SU-DHL-6 (cell line): ENCODE measurements at regions not wholly inside any gene's neighbourhood (a gene's known extent, or its start where the extent isn't known, plus 50 kb on each side); places are given as distances from the start of the nearest gene placed in this dataset.

Experiments
- H2AFZ ChIP-seq: fragments of 200-600 bp; sonication (generic); 2 replicates; pipeline ENCODE4 v1.6.1; 2014; ENCODE audit warnings: low read depth, mild to moderate bottlenecking, moderate library complexity, mixed read lengths, antibody characterized with exemption, low read length; ENCODE audit not compliant: severe bottlenecking
- H3F3A ChIP-seq: fragments of 200-600 bp; shearing (Covaris generic); 2 replicates; pipeline ENCODE4 v1.6.0; 2016; ENCODE audit warnings: antibody characterized with exemption, mild to moderate bottlenecking; ENCODE audit not compliant: insufficient read depth
- H3K27ac ChIP-seq: fragments of 200-600 bp; sonication (generic); 2 replicates; pipeline ENCODE4 v1.5.1; 2016; ENCODE audit warnings: low read depth, mild to moderate bottlenecking, low read length, moderate library complexity, mixed read lengths
- H3K27me3 ChIP-seq: fragments of 200-600 bp; sonication (generic), shearing (Covaris generic); 2 replicates; pipeline ENCODE4 v1.6.0; 2014; ENCODE audit warnings: mild to moderate bottlenecking, low read length
- H3K36me3 ChIP-seq: fragments of 200-600 bp; sonication (generic); 2 replicates; pipeline ENCODE4 v1.6.1; 2014; ENCODE audit warnings: mild to moderate bottlenecking, low read length, mixed read lengths
- H3K4me2 ChIP-seq: fragments of 300-600, 200-600 bp; shearing (Covaris generic), sonication (generic); 2 replicates; pipeline ENCODE4 v1.6.0; 2014; ENCODE audit warnings: low read length, low read depth, mild to moderate bottlenecking; ENCODE audit not compliant: poor library complexity, severe bottlenecking
- H3K4me3 ChIP-seq: fragments of 200-600 bp; sonication (generic); 2 replicates; pipeline ENCODE4 v1.5.1; 2014; ENCODE audit warnings: antibody characterized with exemption, low read length, mild to moderate bottlenecking, mixed read lengths; ENCODE audit not compliant: insufficient read depth, poor library complexity, severe bottlenecking
- H3K79me2 ChIP-seq: fragments of 200-600 bp; sonication (generic); 2 replicates; pipeline ENCODE4 v1.6.1; 2014; ENCODE audit warnings: mild to moderate bottlenecking, low read length, moderate library complexity; ENCODE audit not compliant: insufficient read depth
- H3K9ac ChIP-seq: fragments of 200-600 bp; sonication (generic); 2 replicates; pipeline ENCODE4 v1.7.0; 2014; ENCODE audit warnings: mild to moderate bottlenecking, low read length
- H3K9me2 ChIP-seq: fragments of 200-600 bp; sonication (generic); replicated peaks from 2 replicates; pipeline ENCODE4 v1.6.1; 2014; ENCODE audit warnings: low read length; ENCODE audit not compliant: insufficient read depth
- H3K9me3 ChIP-seq: fragments of 200-600 bp; sonication (generic); 2 replicates; pipeline ENCODE4 v1.6.1; 2014; ENCODE audit warnings: low read length, mixed read lengths; ENCODE audit not compliant: insufficient read depth
- H4K20me1 ChIP-seq: fragments of 200-600 bp; sonication (generic); 2 replicates; pipeline ENCODE4 v1.6.1; 2014; ENCODE audit warnings: low read depth, mild to moderate bottlenecking, antibody characterized with exemption, low read length, moderate library complexity, mixed read lengths
- CTCF ChIP-seq: fragments of 200-600 bp; sonication (generic); IDR thresholded peaks from one replicate; pipeline ENCODE4 v1.5.1; 2017; ENCODE audit warnings: antibody characterized with exemption, mild to moderate bottlenecking, low read length, moderate library complexity; ENCODE audit not compliant: insufficient read depth, poor library complexity, severe bottlenecking
- EZH2phosphoT487 ChIP-seq: fragments of 200-600 bp; sonication (generic), shearing (Covaris generic); conservative IDR thresholded peaks from 2 replicates; pipeline ENCODE4 v1.6.1; 2018; ENCODE audit warnings: mild to moderate bottlenecking, antibody characterized with exemption, low read length, moderate library complexity, mixed read lengths

- no peak for TF ChIP-seq EZH2phosphoT487
- no peak for TF ChIP-seq CTCF
- no peaks in the 10 kb centered on the region for H4K20me1 ChIP-seq
- H3K79me2 ChIP-seq = no peaks in the 10 kb centered on the region
- H3K36me3 ChIP-seq = no peaks in the 10 kb centered on the region
- no peak overlapping the region for H2AFZ ChIP-seq
- H3K27me3 ChIP-seq = no peaks in the 10 kb centered on the region
- no peaks in the 10 kb centered on the region for H3K9me2 ChIP-seq
- H3K4me2 ChIP-seq = no peak overlapping the region
- no peaks in the 10 kb centered on the region for H3F3A ChIP-seq
- H3K9me3 ChIP-seq = no peaks in the 10 kb centered on the region
- no peak overlapping the region for H3K27ac ChIP-seq
- H3K4me3 ChIP-seq = no peak overlapping the region
- no peak overlapping the region for H3K9ac ChIP-seq
These were observed 106.5 kb upstream of the GSE1 start for GRCh38 chr16:85506635-85506911.

- no peak overlapping the region for H3K4me3 ChIP-seq
- no peaks in the 10 kb centered on the region for H3K36me3 ChIP-seq
- no peak overlapping the region for H3K27ac ChIP-seq
- H3K9ac ChIP-seq = no peak overlapping the region
- no peaks in the 10 kb centered on the region for H4K20me1 ChIP-seq
- TF ChIP-seq CTCF = no peak
- TF ChIP-seq EZH2phosphoT487 = no peak
- H3K9me2 ChIP-seq = no peaks in the 10 kb centered on the region
- no peak overlapping the region for H2AFZ ChIP-seq
- no peaks in the 10 kb centered on the region for H3F3A ChIP-seq
- no peaks in the 10 kb centered on the region for H3K27me3 ChIP-seq
- H3K9me3 ChIP-seq = no peaks in the 10 kb centered on the region
- no peaks in the 10 kb centered on the region for H3K79me2 ChIP-seq
- H3K4me2 ChIP-seq = no peak overlapping the region
These were observed 105.8 kb upstream of the GSE1 start for GRCh38 chr16:85507342-85507741.

GRCh38 chr16:85508388-85508787 lies 104.7 kb upstream of the GSE1 start:
- H3K9ac ChIP-seq = no peak overlapping the region
- H3K9me3 ChIP-seq = no peaks in the 10 kb centered on the region
- H3K4me2 ChIP-seq = no peak overlapping the region
- no peaks in the 10 kb centered on the region for H4K20me1 ChIP-seq
- no peaks in the 10 kb centered on the region for H3F3A ChIP-seq
- H3K79me2 ChIP-seq = no peaks in the 10 kb centered on the region
- H3K27me3 ChIP-seq = no peaks in the 10 kb centered on the region
- H3K9me2 ChIP-seq = no peaks in the 10 kb centered on the region
- no peaks in the 10 kb centered on the region for H3K36me3 ChIP-seq
- H2AFZ ChIP-seq = no peak overlapping the region
- no peak overlapping the region for H3K27ac ChIP-seq
- no peak overlapping the region for H3K4me3 ChIP-seq
- TF ChIP-seq CTCF = no peak
- TF ChIP-seq EZH2phosphoT487 = no peak

GRCh38 chr16:85508993-85509392 lies 104.1 kb upstream of the GSE1 start:
- H3K27ac ChIP-seq = no peak overlapping the region
- no peaks in the 10 kb centered on the region for H3K27me3 ChIP-seq
- no peaks in the 10 kb centered on the region for H3K9me2 ChIP-seq
- H3K79me2 ChIP-seq = no peaks in the 10 kb centered on the region
- no peaks in the 10 kb centered on the region for H4K20me1 ChIP-seq
- H3K9me3 ChIP-seq = no peaks in the 10 kb centered on the region
- H3F3A ChIP-seq = no peaks in the 10 kb centered on the region
- H3K4me2 ChIP-seq = no peak overlapping the region
- H3K4me3 ChIP-seq = no peak overlapping the region
- no peak overlapping the region for H3K9ac ChIP-seq
- H3K36me3 ChIP-seq = no peaks in the 10 kb centered on the region
- TF ChIP-seq EZH2phosphoT487 = no peak
- TF ChIP-seq CTCF = no peak
- H2AFZ ChIP-seq = no peak overlapping the region
